HG03103 (cell line): ENCODE measurements at regions not wholly inside any gene's neighbourhood (a gene's known extent, or its start where the extent isn't known, plus 50 kb on each side); places are given as distances from the start of the nearest gene placed in this dataset.
A peak's percentile ranks its signal among the peaks of the same experiment; 100 is the strongest.
"Not testable (repeated sequence)": the region's sequence is repeated elsewhere in the genome, so short reads cannot be mapped to it uniquely, and the experiment has no call there.

ENCODE experiments used
- ATAC-seq: cut with Tn5 transposase; IDR thresholded peaks from one replicate; pipeline ENCODE4 v1.9.1; 2021; ENCODE audit warnings: low read depth; ENCODE audit not compliant: unreplicated experiment

- ATAC-seq, result not testable (repeated sequence)
These were observed 75.7 kb downstream of the QDPR start for GRCh38 chr4:17436047-17436749.

- ATAC-seq, result no peak
These were observed 78.1 kb downstream of the QDPR start for GRCh38 chr4:17433827-17434226.

DNA sequence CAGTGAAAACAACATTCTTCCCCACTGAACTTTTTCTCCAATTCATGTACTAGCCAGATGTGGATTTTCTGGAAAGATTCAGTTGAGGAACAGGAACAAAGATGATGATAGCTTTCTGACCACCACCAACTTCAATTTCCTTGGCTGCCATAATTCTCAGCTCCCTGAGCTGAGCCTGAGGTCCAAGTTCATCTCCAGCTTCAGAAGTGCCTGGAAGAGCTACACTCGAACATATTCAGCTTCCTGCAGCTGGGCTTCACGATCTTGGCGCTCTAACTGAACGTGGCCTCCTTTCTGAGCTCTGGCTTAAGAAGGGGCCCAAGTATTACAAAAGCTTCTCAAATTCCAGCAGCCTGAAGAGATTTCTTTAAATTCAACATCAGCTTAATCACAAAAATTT lies 83.9 kb downstream of the QDPR start:
- ATAC-seq, result no peak

GRCh38 chr4:17426222-17426621 lies 85.7 kb downstream of the QDPR start:
- ATAC-seq, result no peak

DNA sequence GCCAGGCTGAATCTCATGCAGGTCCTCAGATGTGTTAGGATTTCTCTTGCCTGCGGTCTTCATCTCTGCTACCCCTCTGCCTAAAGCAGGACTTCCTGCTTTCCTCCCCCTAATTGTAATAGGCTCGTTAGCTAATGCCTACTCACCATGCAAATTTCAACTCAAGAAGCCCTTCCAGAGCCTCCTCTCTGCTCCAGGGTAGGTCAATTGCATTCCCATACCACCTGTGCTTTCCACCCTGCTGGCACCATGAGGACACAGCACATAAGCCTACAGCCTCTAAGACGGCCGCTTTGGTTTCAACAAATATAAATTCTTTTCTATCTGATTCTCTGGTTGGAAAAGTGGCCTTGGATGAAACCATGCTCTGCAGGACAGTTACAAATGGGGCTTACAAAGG lies 93.9 kb downstream of the QDPR start:
- no peak for ATAC-seq

GRCh38 chr4:17414392-17414791 lies 97.5 kb downstream of the QDPR start:
- ATAC-seq, result no peak

GRCh38 chr4:17400686-17401085 lies 111.2 kb downstream of the QDPR start:
- ATAC-seq, result no peak

DNA sequence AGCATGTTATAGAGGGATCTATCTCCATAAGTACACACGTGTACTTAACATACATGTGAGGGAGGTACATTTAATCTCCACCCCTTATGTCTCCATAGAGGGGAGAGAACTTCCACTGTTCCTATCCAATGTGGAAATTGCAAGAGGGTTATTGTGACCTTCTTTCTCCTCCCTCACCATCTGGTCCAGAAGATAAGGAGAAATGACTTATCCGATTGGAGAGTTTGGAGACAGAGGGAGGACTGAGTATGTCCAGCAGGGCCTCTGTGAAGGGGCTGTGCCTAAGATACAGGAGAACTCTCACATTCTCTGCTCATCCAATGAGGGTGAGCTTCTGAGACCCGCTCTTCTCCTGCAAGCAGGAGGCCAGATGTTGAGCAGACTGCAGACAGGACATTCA lies 113.1 kb downstream of the QDPR start:
- ATAC-seq, result no peak

DNA sequence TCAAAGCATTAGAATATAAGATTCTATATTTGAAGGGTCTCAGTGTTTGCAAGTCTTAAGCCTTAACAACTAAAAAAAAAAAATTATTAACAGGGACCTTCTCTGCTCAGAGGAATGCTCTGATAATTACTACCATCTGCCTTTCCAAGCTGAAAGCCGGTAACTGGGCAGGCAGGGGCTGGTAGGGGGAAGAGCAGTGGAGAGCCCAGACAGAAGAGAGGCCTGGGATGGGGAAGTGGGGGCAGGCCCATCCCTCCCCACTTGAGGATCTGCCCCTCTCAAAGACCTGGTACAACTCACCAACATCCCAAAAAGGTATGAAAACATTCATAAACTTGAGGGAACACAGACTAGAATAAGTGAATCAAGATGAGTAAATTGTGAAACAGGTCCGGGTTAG lies 113.9 kb downstream of the QDPR start:
- no peak for ATAC-seq

DNA sequence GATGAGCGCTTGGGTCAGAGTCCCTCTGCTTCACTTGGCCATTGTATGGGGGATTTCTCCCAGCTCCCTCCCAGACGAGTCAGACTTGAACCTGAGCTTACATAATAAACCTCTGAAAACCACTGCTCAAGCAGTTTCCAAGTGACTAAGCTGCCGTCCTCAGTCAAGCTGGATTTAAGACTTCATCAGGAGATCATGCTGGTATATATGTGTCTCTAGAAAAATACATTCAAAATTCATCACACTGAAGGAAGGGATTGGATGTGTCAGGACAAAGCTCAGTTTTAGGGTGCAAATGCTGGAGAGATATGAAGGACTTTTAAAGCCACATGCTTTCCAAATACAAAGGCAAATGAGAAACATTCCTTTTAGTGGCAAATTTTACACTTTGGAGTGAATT lies 114.3 kb downstream of the QDPR start:
- ATAC-seq, result no peak

DNA sequence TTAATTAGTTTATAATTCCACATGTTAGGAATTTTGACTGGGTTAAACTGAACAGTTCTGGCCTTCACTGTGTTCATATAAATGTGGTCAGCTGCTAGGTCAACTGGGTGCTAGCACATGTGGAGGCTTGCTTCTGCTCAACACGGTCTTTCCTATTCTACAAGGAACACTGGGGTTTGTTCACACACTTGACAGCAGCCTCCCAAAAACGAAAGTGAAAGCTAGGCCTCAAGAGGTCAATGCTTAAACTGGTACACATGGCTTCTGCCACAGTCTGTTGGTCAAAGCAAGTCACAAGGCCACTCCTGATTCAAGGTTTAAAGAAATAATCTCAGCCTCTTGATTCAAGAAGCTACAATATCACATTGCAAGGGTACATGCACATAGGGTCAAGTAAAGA lies 126.5 kb downstream of the QDPR start:
- peak; percentile 68 for ATAC-seq

- no peak for ATAC-seq
These were observed 131.5 kb downstream of the QDPR start for GRCh38 chr4:17380347-17380746.

GRCh38 chr4:17376205-17376604 lies 135.7 kb downstream of the QDPR start:
- no peak for ATAC-seq

DNA sequence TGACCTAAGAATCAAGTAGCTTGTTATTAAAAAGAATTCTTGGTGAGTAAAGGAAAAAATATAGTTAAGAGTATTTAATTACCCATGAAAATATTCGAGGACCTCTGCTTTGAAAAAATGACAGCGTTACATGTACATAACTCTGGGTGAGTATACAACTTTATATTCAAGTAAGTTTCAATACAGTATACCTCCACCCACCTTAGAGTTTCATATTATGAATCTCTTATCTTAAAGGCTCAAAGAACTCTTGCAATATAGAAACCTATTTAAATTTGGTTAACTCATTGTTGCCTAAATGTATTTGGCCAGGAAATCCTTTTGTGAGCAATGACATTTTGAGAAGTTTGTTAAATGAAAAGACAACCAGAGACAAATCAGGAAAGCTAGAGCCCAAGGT lies 138.2 kb downstream of the QDPR start:
- no peak for ATAC-seq

GRCh38 chr4:17370818-17371217 lies 141.1 kb downstream of the QDPR start:
- ATAC-seq, result no peak

DNA sequence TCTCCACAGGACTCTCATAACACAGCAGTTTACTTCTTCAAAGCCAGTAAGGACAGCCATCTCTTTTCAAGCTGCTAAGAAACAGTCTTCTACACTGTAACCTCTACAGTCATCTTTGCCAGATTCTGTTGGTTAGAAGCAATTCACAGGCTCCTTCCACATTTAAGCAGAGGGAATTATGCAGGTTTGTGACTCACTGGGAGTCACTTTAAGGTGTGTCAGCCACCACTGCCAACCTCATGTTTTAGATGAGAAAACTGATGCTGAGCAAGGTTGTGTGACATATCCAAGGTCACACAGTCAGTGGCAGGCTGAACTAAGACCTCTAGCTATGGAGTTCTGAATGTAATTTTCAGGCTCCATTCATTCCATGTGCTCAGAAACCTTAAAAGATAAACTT lies 143.5 kb downstream of the QDPR start:
- ATAC-seq, result no peak

DNA sequence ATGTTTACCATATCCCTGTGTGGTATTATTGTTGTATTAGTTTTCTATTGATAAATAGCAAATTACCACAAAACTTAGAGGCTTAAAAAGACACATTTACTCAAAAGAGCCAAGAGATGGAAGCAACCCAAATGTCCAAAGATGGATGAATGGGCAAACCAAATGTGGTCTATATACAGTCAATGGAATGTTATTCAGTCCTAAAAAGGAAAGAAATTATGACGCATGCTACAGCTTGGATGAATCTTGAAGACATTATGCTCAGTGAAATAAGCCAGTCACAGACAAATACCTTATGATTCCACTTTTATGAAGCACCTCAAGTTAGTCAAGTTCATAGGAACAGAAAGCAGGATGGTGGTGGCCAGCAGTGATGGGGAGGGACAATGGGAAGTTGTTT lies 144.7 kb downstream of the QDPR start:
- ATAC-seq, result no peak

DNA sequence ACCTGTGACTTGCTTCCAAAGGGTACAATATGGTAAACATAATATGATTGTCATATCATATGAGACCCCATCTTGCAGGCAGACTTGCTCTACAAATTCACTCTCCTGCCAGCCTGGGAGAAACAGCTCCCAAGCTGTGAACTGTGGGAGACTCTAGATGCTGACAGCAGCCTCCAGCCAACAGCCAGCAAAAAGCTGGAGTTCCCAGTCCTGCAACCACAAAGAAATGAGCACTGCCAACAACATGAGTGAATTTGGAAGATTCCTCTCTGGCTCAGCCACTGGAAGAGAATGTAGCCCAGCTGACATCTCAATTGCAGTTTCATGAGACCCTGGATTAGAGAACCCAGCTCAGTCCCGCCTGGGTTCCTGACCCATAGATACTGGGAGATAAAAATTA lies 145.4 kb downstream of the QDPR start:
- ATAC-seq, result no peak

DNA sequence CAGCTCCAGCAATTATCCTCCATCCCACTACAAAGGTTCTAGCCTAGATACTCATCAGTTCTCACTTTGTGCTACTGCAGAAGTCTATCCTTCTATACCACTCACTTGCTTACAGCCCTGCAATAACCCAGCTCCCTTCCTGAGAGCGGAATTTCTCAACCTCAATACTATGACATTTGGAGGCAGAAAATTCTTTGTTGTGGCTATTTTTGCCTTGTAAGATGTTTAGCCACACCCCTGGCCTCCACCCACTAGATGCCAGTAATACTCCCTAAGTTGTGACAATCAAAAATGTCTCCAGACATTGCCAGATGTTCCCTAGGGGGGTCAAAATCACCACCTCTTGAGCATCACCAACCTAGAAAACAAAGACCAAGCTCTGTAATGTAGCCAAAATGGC lies 149.5 kb downstream of the QDPR start:
- no peak for ATAC-seq

DNA sequence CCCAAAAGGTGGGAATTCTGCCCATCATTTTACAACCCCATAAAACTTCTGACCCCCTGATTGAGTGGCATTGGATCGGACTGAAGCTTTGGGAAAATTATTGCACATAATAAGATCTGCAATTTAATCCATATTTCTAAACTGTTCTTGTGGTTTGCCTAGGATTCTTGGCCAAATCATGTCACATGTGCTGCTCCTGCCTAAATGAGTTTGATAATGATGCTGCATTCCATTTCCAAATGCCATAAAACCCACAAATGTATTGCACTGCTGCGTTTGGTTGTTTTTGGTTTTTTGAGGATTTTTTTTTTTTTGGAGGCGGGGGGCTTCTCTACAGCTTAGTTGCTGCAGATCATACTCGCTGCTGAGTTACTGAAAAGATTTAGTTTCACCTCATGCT lies 153.6 kb downstream of the QDPR start:
- no peak for ATAC-seq

DNA sequence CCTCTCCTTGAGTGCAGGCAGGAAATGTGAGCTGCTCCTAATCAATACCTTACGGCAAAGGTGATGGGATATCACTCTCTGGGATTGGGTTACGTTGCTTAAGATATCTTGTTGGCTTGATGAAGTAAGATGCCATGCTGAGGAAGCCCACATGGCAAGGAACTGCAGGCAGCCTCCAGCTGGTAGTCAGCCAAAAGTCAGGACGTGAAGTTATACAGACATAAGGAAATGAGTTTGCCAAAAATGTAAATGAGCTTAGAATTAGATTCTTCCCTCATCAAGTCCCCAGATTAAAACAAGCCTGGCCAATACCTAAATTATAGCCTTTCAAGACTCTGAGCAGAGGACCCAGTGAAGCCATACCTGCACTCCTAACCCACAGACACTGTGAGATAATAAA lies 155.0 kb downstream of the QDPR start:
- no peak for ATAC-seq

DNA sequence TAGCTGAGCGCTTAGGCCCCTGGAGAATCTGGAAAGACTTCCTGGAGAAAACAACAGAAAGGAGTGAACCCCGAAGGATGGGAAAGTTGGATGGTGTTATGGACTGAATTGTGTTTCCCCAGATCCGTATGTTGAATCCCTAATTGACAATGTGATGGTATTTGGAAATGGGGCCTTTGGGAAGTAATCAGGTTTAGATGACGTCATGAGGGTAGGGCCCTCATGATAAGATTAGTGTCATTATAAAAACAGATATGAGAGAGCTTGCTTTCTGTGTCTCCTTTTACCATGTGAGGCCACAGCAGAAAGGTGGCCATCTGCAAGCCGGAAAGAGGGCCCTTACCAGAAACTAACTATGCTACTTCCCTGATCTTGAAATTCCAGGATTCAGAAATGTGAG lies 159.5 kb downstream of the QDPR start:
- ATAC-seq, result no peak

DNA sequence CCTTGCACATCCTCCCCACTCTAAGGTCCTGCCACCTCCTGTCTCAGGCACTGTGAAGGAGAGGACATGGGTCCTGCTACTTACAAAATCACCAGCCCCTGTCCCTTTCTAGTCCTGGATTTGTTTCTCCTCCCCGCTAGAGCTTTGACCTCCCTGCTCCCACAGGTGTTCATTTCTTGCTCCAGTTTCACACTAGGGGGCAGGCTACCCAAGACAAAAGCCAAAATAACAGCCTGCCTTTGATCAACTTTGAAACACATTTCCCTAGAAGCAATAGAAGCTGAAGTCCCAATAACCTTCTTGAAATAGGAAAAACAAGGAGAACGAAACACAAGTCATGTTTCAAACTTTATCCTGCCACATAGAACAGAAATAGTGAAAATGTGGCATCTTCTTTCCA lies 164.4 kb downstream of the QDPR start:
- no peak for ATAC-seq
